GM12891 (cell line): ENCODE measurements at regions not wholly inside any gene's neighbourhood (a gene's known extent, or its start where the extent isn't known, plus 50 kb on each side); places are given as distances from the start of the nearest gene placed in this dataset.

Experiments used
- PAX5 ChIP-seq: IDR thresholded peaks from 2 replicates; pipeline ENCODE4 v1.6.1; 2011; ENCODE audit warnings: low read length, moderate library complexity, mild to moderate bottlenecking; ENCODE audit not compliant: insufficient read depth, severe bottlenecking
- POLR2A ChIP-seq: IDR thresholded peaks from 2 replicates; pipeline ENCODE4 v1.6.1; 2011; ENCODE audit warnings: low read depth, low read length, control low read depth
- POLR2AphosphoS5 ChIP-seq: IDR thresholded peaks from 2 replicates; pipeline ENCODE4 v1.6.1; 2011; ENCODE audit warnings: low read depth, low read length, control low read depth
- POU2F2 ChIP-seq: IDR thresholded peaks from 2 replicates; pipeline ENCODE4 v1.6.1; 2011; ENCODE audit warnings: low read depth, mild to moderate bottlenecking, control low read depth, low read length, moderate library complexity
- SPI1 ChIP-seq: IDR thresholded peaks from 2 replicates; pipeline ENCODE4 v1.6.1; 2011; ENCODE audit warnings: low read depth, low read length, control low read depth
- TAF1 ChIP-seq: IDR thresholded peaks from 2 replicates; pipeline ENCODE4 v1.6.1; 2011; ENCODE audit warnings: low read depth, low read length, control low read depth

- TF ChIP-seq POLR2A (no peak), POLR2AphosphoS5 (no peak), TAF1 (no peak), POU2F2 (no peak), SPI1 (no peak), PAX5 (no peak)
Measured at GRCh38 chr10:64619102-64619501, 1097.9 kb downstream of the REEP3 start.
